ENCODE measurements at regions not wholly inside any gene's neighbourhood (a gene's known extent, or its start where the extent isn't known, plus 50 kb on each side); places are given as distances from the start of the nearest gene placed in this dataset.

- no peak for DNase-seq
Observed at GRCh38 chr16:6165330-6165979, 1067.9 kb upstream of the EEF2KMT start.

- DNase-seq = no peak
Observed at GRCh38 chr16:6160871-6161270, 1063.3 kb upstream of the EEF2KMT start.

GRCh38 chr16:6160303-6160702 lies 1062.7 kb upstream of the EEF2KMT start:
- no peak for DNase-seq

- no peak for DNase-seq
Observed at GRCh38 chr16:6157806-6158205, 1060.2 kb upstream of the EEF2KMT start.

DNA sequence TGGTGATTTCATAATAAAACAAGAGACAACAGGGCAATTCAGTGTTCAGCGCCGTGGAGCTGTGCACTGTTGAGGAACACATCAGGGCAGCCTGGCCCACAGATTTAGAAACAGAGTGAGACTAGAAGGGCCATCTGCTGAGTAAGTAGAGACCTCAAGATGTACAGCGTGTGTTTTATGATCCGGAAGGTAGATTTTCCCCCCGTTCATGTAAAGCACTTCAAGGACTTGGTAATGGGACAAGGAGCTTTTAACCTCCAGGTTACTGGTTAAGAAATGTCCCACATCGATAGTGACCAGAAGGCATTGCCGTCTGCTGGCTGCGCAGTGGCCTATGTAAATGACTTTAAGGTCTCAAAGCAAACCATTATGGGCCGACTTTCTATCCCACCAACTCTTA lies 1057.7 kb upstream of the EEF2KMT start:
- DNase-seq = no peak

- no peak for DNase-seq
Observed at GRCh38 chr16:6153901-6154300, 1056.3 kb upstream of the EEF2KMT start.

DNA sequence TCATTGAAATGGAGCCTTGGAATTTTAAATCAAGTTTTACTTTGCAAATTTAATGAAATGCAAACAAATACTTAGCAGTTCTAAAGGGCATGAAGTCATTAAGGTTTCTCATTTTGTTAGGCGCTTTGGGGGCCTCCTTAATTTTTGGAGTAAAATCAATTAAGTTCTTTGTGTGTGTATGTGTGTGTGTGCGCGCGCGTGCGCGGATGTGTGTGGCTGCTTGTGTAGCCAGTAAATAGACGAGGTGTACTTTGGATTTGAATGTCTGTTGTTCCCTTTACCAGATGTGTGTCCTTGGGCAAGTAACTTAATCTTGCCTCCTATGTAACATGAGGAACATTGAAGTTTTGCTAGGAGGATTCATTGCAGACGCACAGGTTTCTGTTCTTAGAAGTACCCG lies 1051.4 kb upstream of the EEF2KMT start:
- no peak for DNase-seq

DNA sequence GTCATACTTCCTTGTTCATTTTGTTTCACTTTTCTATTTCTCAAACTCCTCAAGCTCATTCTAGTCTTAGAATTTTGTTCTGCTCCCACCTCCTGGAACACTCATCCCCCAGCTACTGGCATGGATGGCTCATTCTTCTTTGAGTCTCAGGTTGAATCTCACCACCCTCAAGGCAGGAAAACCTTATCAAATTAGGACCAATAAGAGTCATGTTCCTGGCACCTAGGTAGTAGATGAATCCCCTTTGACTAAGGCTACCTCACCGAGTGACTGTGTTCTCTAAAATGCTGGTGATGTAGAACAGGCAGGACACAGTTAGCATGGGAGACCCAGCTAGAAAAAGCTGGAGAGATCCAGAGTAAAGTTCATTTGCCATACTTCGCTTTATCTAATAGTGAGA lies 1050.8 kb upstream of the EEF2KMT start:
- no peak for DNase-seq

GRCh38 chr16:6146874-6147425 lies 1049.4 kb upstream of the EEF2KMT start:
- DNase-seq = no peak

- no peak for DNase-seq
Observed at GRCh38 chr16:6146356-6146755, 1048.8 kb upstream of the EEF2KMT start.

DNA sequence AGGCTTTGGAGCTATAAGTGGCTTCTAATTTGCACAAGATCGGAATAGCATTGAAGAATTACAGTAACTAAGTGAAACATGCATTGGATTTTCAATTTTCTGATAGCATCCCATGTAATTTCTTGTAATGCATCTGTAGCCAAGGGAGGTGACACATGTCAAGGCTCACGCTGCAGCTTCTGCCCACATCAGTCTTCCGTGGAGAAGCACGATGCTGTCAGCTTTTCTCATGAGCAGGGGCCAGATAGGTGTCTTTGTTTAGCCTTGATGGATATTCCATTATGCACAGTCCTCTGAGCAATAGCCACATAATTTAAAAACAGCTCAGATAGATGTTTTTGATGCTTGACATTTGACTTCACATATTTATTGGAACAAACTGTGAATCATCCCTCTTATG lies 1046.9 kb upstream of the EEF2KMT start:
- DNase-seq = no peak

- no peak for DNase-seq
Observed at GRCh38 chr16:6143020-6143419, 1045.4 kb upstream of the EEF2KMT start.

DNA sequence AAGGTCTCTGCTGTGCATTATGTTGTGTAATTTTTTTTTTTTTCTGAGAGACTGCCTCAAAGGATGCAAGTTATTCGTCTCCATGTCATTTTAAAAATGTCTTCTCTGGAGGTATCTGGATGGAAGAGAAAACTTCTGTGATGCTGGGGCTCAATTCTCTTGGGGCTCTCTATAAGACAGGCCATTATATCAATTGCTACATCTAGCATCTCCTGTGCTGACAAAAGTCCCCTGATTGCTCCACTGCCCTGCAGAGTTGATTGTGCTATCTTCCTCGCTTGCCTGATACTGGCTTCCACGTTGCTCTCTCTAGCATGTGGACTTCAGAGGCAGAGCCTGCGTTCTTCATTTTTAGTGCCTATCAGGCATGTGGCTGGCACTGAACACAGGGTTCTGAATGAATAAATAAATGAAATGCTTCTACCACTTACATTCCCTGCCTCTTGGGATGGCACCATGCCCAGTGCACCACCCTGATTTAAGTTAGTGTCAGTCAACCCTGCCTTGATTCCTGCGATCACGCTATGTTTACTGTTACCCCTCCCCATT lies 1035.5 kb upstream of the EEF2KMT start:
- DNase-seq = no peak

- no peak for DNase-seq
Observed at GRCh38 chr16:6132121-6132520, 1034.5 kb upstream of the EEF2KMT start.

- DNase-seq = no peak
Observed at GRCh38 chr16:6131526-6132050, 1034.0 kb upstream of the EEF2KMT start.

- no peak for DNase-seq
Observed at GRCh38 chr16:6125483-6126259, 1028.1 kb upstream of the EEF2KMT start.

- no peak for DNase-seq
Observed at GRCh38 chr16:6124136-6124535, 1026.5 kb upstream of the EEF2KMT start.

GRCh38 chr16:6122401-6122800 lies 1024.8 kb upstream of the EEF2KMT start:
- no peak for DNase-seq

- no peak for DNase-seq
Observed at GRCh38 chr16:6114691-6115090, 1017.1 kb upstream of the EEF2KMT start.

DNA sequence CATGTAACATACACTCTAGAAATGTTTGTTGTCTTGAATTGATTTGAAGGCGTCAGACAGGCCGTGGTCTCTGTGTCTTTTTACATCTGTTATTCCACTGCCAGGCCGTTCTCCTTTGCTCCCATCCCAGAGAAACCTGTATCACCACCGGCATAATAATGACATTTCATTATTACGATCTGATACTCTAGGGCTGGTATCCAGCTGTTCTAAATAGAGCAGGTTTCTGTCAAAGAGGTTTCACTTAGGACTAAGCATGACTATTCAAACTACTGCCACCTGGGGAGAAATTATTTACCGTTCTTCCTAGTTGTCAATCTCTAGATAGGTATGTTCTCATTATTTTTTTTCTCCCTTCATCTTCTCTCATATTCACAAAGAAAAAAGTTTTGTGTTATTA lies 1016.2 kb upstream of the EEF2KMT start:
- DNase-seq = no peak

DNA sequence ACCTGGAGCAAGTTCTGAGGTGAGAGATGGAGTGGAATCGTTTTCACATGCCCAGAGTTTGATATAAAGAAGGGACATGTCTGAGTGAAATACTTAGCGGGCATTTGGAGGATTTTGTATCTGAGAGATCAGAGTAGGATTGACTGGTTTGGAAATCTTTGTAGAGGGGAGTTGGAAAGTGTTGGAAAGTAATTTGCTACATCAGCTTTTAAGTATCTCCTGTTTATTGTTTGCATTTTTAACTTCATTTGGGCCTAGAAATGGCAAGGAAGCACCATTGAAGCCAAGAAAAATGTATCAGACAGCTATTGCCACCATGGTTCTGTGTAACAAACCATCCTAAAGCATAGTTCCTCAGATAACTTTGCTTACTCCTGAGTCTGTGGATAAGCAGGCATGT lies 1015.1 kb upstream of the EEF2KMT start:
- no peak for DNase-seq

DNA sequence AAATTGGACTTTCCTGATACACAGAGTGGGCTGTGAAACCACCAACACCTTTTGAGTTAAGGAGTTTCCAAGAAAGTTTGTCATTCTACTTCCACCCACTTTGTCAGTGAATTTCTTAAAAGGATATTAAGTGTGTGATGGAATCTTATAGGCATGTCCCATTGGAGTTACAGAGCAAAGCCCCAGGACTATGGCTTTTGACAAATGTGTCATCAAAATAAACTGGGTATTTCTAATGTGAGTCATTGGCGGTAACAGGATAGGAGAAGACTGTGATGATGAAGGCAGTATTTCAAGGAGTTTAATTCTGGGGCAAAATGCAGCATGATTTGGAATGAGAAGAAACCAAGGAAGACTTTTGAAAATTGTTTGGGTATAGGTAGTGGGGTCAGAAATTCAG lies 1013.8 kb upstream of the EEF2KMT start:
- no peak for DNase-seq

GRCh38 chr16:6110346-6110745 lies 1012.8 kb upstream of the EEF2KMT start:
- no peak for DNase-seq

DNA sequence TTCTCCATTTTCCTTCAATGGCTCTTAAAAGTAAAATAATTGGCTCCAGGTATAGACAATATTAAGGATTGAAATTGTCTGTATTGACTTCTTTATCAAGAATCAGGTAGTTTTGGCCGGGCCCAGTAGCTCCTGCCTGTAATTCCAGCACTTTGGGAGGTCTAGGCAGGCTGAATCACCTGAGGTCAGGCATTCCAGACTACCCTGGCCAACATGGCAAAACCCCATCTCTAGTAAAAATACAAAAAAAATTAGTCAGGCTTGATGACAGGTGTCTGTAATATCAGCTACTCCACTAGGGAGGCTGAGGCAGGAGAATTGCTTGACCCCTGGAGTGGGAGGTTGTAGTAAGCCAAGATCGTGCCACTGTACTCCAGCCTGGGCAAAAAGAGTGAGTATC lies 1008.5 kb upstream of the EEF2KMT start:
- DNase-seq = no peak

Measured in activated effector memory CD4-positive, alpha-beta T cell treated with anti-CD3 and anti-CD28 coated beads, Interleukin-2, amount 50 U/mL, for 16 hours (primary cell).